Astrocyte (in vitro differentiated cells and primary cell): ENCODE measurements at regions not wholly inside any gene's neighbourhood (a gene's known extent, or its start where the extent isn't known, plus 50 kb on each side); places are given as distances from the start of the nearest gene placed in this dataset.

Source experiments
- DNase-seq: peaks from one replicate; pipeline ENCODE4 v3.0.0-alpha.2; 2010; ENCODE audit warnings: low read depth
- FAIRE-seq: peaks from 2 replicates; lab custom pipeline; 2011; peaks lifted over from hg19 to GRCh38; lab: Jason Lieb, UNC
- H2AFZ ChIP-seq: 2 replicates; pipeline ENCODE4 v1.6.0; 2012; ENCODE audit warnings: low read depth, low read length, inconsistent platforms
- H3K27ac ChIP-seq: 2 replicates; pipeline ENCODE4 v1.5.1; 2011; ENCODE audit warnings: low read depth, low read length, inconsistent platforms
- H3K27me3 ChIP-seq: 2 replicates; pipeline ENCODE4 v1.6.0; 2011; ENCODE audit warnings: low read length, inconsistent platforms; ENCODE audit not compliant: insufficient read depth
- H3K36me3 ChIP-seq: 2 replicates; pipeline ENCODE4 v1.5.1; 2011; ENCODE audit warnings: low read length, inconsistent platforms; ENCODE audit not compliant: insufficient read depth
- H3K4me1 ChIP-seq: 2 replicates; pipeline ENCODE4 v1.5.1; 2011; ENCODE audit warnings: low read length, inconsistent platforms; ENCODE audit not compliant: insufficient read depth
- H3K4me2 ChIP-seq: 2 replicates; pipeline ENCODE4 v1.6.0; 2012; ENCODE audit warnings: low read length, inconsistent platforms
- H3K4me3 ChIP-seq: 2 replicates; pipeline ENCODE4 v1.5.1; 2011; ENCODE audit warnings: low read depth, mild to moderate bottlenecking, low read length, inconsistent platforms; ENCODE audit not compliant: insufficient read depth
- H3K79me2 ChIP-seq: 2 replicates; pipeline ENCODE4 v1.6.0; 2012; ENCODE audit warnings: mild to moderate bottlenecking, low read length, inconsistent platforms; ENCODE audit not compliant: insufficient read depth
- H3K9ac ChIP-seq: 2 replicates; pipeline ENCODE4 v1.6.0; 2012; ENCODE audit warnings: mild to moderate bottlenecking, low read length, inconsistent platforms
- H3K9me3 ChIP-seq: 2 replicates; pipeline ENCODE4 v1.5.1; 2012; ENCODE audit warnings: low read depth, mild to moderate bottlenecking, low read length, inconsistent platforms; ENCODE audit not compliant: insufficient read depth
- H4K20me1 ChIP-seq: 2 replicates; pipeline ENCODE4 v1.6.0; 2012; ENCODE audit warnings: low read length, inconsistent platforms; ENCODE audit not compliant: insufficient read depth
- H3K27ac Mint-ChIP-seq: one replicate; pipeline ENCODE4 v1.8.0; 2021; ENCODE audit warnings: mild to moderate bottlenecking, mixed read lengths; ENCODE audit not compliant: unreplicated experiment
- H3K27me3 Mint-ChIP-seq: one replicate; pipeline ENCODE4 v1.8.0; 2021; ENCODE audit warnings: low read depth, mixed read lengths; ENCODE audit not compliant: unreplicated experiment
- H3K36me3 Mint-ChIP-seq: one replicate; pipeline ENCODE4 v1.8.0; 2021; ENCODE audit warnings: low read depth, mixed read lengths; ENCODE audit not compliant: unreplicated experiment
- H3K4me1 Mint-ChIP-seq: one replicate; pipeline ENCODE4 v1.8.0; 2021; ENCODE audit warnings: low read depth, mixed read lengths; ENCODE audit not compliant: unreplicated experiment
- H3K4me3 Mint-ChIP-seq: one replicate; pipeline ENCODE4 v1.8.0; 2021; ENCODE audit warnings: mild to moderate bottlenecking, moderate library complexity, mixed read lengths; ENCODE audit not compliant: unreplicated experiment
- H3K9me3 Mint-ChIP-seq: one replicate; pipeline ENCODE4 v1.8.0; 2021; ENCODE audit warnings: mild to moderate bottlenecking, mixed read lengths; ENCODE audit not compliant: unreplicated experiment
- EZH2 ChIP-seq: IDR thresholded peaks from 2 replicates; pipeline ENCODE4 v1.6.1; 2012; ENCODE audit warnings: mild to moderate bottlenecking, low read length, inconsistent platforms; ENCODE audit not compliant: insufficient read depth
- TF ChIP-seq, protein P1 (sequence below): IDR thresholded peaks from 2 replicates; pipeline ENCODE4 v1.5.1; 2011; ENCODE audit warnings: low read depth, mild to moderate bottlenecking, inconsistent platforms, low read length, moderate library complexity; ENCODE audit not compliant: insufficient read depth

DNA sequence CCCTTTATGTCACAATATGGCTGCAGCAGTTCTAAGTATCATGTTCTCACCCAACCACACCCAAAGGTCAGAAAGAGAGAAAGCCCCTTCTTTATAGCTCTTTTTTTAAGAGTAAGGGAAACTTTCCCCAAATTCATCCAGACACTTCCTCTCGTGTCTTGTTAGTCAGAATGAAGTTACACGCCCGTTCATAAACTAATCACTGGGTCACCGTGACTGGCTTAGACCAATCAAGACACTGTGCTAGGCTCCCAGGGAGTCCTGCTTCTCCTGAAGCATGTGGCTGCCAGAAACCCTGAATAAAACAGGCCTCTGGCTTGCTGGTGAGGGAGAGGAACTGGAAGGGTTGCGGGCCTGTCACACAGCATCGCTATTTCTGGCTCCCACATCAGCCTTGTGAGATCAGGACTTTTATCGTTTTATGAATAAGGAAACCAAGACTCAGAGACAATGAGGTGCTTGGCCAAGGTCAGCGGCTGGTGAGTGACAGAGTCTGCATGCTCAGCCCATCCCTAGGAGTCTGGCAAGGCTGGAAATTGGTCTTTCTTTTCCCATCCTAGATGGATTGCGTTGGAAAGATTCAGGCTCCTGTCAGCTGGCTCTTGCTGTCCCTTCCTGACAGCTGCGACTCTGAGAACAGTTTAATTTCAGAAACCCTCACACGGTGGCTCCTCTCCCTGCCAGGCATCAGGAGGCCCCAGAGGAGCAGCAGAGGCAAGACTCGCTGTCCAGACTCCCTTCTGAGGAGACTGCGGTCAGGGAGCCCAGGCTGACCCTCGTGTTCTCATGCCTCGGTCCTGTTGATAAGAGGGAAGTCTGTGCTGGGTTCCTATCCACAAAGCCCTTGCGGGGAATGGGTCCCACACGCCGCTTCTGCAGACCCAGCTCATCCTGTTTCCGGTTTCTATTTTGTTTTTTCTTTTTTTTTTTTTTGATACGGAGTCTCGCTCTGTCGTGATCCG, 104.5 kb upstream of the TAF1B start:
- H2AFZ ChIP-seq, result peak overlapping the region; percentile 68
- no peak overlapping the region for H3K27ac ChIP-seq
- H3K4me3 ChIP-seq, result no peak overlapping the region
- no peaks in the 10 kb centered on the region for H3K36me3 Mint-ChIP-seq
- TF ChIP-seq EZH2, result no peak
- TF ChIP-seq, protein P1, sequence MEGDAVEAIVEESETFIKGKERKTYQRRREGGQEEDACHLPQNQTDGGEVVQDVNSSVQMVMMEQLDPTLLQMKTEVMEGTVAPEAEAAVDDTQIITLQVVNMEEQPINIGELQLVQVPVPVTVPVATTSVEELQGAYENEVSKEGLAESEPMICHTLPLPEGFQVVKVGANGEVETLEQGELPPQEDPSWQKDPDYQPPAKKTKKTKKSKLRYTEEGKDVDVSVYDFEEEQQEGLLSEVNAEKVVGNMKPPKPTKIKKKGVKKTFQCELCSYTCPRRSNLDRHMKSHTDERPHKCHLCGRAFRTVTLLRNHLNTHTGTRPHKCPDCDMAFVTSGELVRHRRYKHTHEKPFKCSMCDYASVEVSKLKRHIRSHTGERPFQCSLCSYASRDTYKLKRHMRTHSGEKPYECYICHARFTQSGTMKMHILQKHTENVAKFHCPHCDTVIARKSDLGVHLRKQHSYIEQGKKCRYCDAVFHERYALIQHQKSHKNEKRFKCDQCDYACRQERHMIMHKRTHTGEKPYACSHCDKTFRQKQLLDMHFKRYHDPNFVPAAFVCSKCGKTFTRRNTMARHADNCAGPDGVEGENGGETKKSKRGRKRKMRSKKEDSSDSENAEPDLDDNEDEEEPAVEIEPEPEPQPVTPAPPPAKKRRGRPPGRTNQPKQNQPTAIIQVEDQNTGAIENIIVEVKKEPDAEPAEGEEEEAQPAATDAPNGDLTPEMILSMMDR, result no peak
- H3K9me3 Mint-ChIP-seq, result peaks cover 13% of the 10 kb centered on the region
- DNase-seq (no peak), FAIRE-seq (no peak)
- H3K4me1 ChIP-seq, result peaks cover 10% of the 10 kb centered on the region
- no peaks in the 10 kb centered on the region for H3K79me2 ChIP-seq
- no peak overlapping the region for H3K27ac Mint-ChIP-seq
- no peaks in the 10 kb centered on the region for H3K36me3 ChIP-seq
- H3K4me3 Mint-ChIP-seq, result no peak overlapping the region
- no peaks in the 10 kb centered on the region for H4K20me1 ChIP-seq
- H3K4me2 ChIP-seq, result peak overlapping the region; percentile 70
- peaks cover 6% of the 10 kb centered on the region for H3K4me1 Mint-ChIP-seq
- H3K9ac ChIP-seq, result peak overlapping the region; percentile 16
- no peaks in the 10 kb centered on the region for H3K27me3 Mint-ChIP-seq
- no peaks in the 10 kb centered on the region for H3K27me3 ChIP-seq
- peaks cover 3% of the 10 kb centered on the region for H3K9me3 ChIP-seq

DNA sequence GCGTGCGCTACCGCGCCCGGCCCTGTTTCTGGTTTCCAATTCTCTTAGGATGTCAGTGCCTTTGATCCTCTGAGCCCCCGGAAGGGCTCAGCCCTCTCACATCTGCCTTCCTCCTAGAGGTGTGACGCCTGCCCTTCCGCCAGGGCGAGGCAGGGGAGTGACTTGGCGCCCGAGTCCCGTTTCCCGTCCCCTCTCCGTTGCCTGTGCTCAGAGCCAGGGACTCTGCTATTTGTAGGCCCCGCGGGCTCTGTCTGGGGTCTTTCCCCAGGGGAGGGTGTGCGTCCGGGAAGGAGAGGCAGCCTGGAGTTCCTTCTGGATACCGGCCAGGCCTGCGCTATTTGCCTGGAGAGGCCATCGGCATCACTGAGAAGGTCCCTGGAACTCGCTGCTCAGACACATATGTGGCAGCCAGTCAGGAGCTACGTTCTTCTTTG, 103.7 kb upstream of the TAF1B start:
- Histone ChIP-seq H3K27me3 (no peaks in the 10 kb centered on the region), H3K79me2 (no peaks in the 10 kb centered on the region), H4K20me1 (no peaks in the 10 kb centered on the region), H2AFZ (peak overlapping the region; percentile 63), H3K9me3 (peaks cover 3% of the 10 kb centered on the region), H3K36me3 (no peaks in the 10 kb centered on the region), H3K27ac (no peak overlapping the region), H3K4me2 (peak overlapping the region; percentile 70), H3K4me3 (no peak overlapping the region), H3K4me1 (peaks cover 10% of the 10 kb centered on the region), H3K9ac (peak overlapping the region; percentile 16)
- Mint-ChIP-seq H3K4me1 (peaks cover 6% of the 10 kb centered on the region), H3K36me3 (no peaks in the 10 kb centered on the region), H3K9me3 (peaks cover 13% of the 10 kb centered on the region), H3K27ac (no peak overlapping the region), H3K27me3 (no peaks in the 10 kb centered on the region), H3K4me3 (no peak overlapping the region)
- DNase-seq (no peak), FAIRE-seq (no peak)
- TF ChIP-seq, protein P1, result no peak
- TF ChIP-seq EZH2, result no peak
